ENCODE measurements at regions not wholly inside any gene's neighbourhood (a gene's known extent, or its start where the extent isn't known, plus 50 kb on each side); places are given as distances from the start of the nearest gene placed in this dataset.

- no peak for DNase-seq
These were observed 181.2 kb downstream of the MACROH2A1 start for GRCh38 chr5:135217669-135218485.

- DNase-seq, result no peak
These were observed 182.3 kb downstream of the MACROH2A1 start for GRCh38 chr5:135216471-135217343.

GRCh38 chr5:135215617-135216470, 181.8 kb upstream of the PITX1 start:
- DNase-seq, result no peak

GRCh38 chr5:135214897-135215616, 181.0 kb upstream of the PITX1 start:
- no peak for DNase-seq

- DNase-seq, result no peak
These were observed 179.6 kb upstream of the PITX1 start for GRCh38 chr5:135213466-135214239.

GRCh38 chr5:135213027-135213386, 179.0 kb upstream of the PITX1 start:
- DNase-seq, result no peak

GRCh38 chr5:135212361-135213026, 178.5 kb upstream of the PITX1 start:
- no peak for DNase-seq

- DNase-seq, result no peak
These were observed 177.8 kb upstream of the PITX1 start for GRCh38 chr5:135211791-135212190.

- no peak for DNase-seq
These were observed 177.2 kb upstream of the PITX1 start for GRCh38 chr5:135211083-135211790.

- DNase-seq, result no peak
These were observed 176.4 kb upstream of the PITX1 start for GRCh38 chr5:135210286-135211055.

- no peak for DNase-seq
These were observed 175.1 kb upstream of the PITX1 start for GRCh38 chr5:135208903-135209721.

- no peak for DNase-seq
These were observed 174.5 kb upstream of the PITX1 start for GRCh38 chr5:135208555-135208902.

- no peak for DNase-seq
These were observed 173.8 kb upstream of the PITX1 start for GRCh38 chr5:135207866-135208265.

- no peak for DNase-seq
These were observed 172.8 kb upstream of the PITX1 start for GRCh38 chr5:135206862-135207261.

- no peak for DNase-seq
These were observed 171.8 kb upstream of the PITX1 start for GRCh38 chr5:135205632-135206349.

- no peak for DNase-seq
These were observed 170.1 kb upstream of the PITX1 start for GRCh38 chr5:135204151-135204600.

GRCh38 chr5:135203593-135204036, 169.6 kb upstream of the PITX1 start:
- DNase-seq, result no peak

GRCh38 chr5:135203019-135203418, 169.0 kb upstream of the PITX1 start:
- no peak for DNase-seq

All from retina (tissue), 1 donor.